HG02938 (cell line): ENCODE measurements at regions not wholly inside any gene's neighbourhood (a gene's known extent, or its start where the extent isn't known, plus 50 kb on each side); places are given as distances from the start of the nearest gene placed in this dataset.

Experiments
- ATAC-seq: cut with Tn5 transposase; IDR thresholded peaks from one replicate; pipeline ENCODE4 v1.9.1; 2021; ENCODE audit warnings: mild to moderate bottlenecking, moderate library complexity; ENCODE audit not compliant: unreplicated experiment

GRCh38 chr4:177687117-177687516 is 244.9 kb upstream of the AGA start:
- ATAC-seq: no peak

GRCh38 chr4:177692907-177693306 is 250.7 kb upstream of the AGA start:
- ATAC-seq: no peak

- no peak for ATAC-seq
Measured at GRCh38 chr4:177696438-177696966, 254.3 kb upstream of the AGA start.

GRCh38 chr4:177699365-177700213 is 257.4 kb upstream of the AGA start:
- ATAC-seq: no peak

GRCh38 chr4:177706916-177707315 is 264.7 kb upstream of the AGA start:
- ATAC-seq: no peak

GRCh38 chr4:177713454-177713853 is 271.2 kb upstream of the AGA start:
- no peak for ATAC-seq

GRCh38 chr4:177717407-177717806 is 275.2 kb upstream of the AGA start:
- no peak for ATAC-seq

GRCh38 chr4:177718514-177718913 is 276.3 kb upstream of the AGA start:
- no peak for ATAC-seq

GRCh38 chr4:177726111-177726510 is 283.9 kb upstream of the AGA start:
- ATAC-seq: no peak

- no peak for ATAC-seq
Measured at GRCh38 chr4:177728361-177729152, 286.3 kb upstream of the AGA start.

GRCh38 chr4:177729681-177730080 is 287.4 kb upstream of the AGA start:
- ATAC-seq: no peak

- no peak for ATAC-seq
Measured at GRCh38 chr4:177737387-177737940, 295.2 kb upstream of the AGA start.

- ATAC-seq: no peak
Measured at GRCh38 chr4:177740563-177740962, 298.3 kb upstream of the AGA start.

- ATAC-seq: no peak
Measured at GRCh38 chr4:177759729-177760128, 317.5 kb upstream of the AGA start.

GRCh38 chr4:177761692-177762091 is 319.5 kb upstream of the AGA start:
- ATAC-seq: no peak

- ATAC-seq: no peak
Measured at GRCh38 chr4:177769155-177769554, 326.9 kb upstream of the AGA start.

- no peak for ATAC-seq
Measured at GRCh38 chr4:177770776-177771175, 328.5 kb upstream of the AGA start.

GRCh38 chr4:177771645-177772044 is 329.4 kb upstream of the AGA start:
- no peak for ATAC-seq

GRCh38 chr4:177778623-177779022 is 336.4 kb upstream of the AGA start:
- peak; percentile 65 for ATAC-seq

- no peak for ATAC-seq
Measured at GRCh38 chr4:177785000-177785399, 342.8 kb upstream of the AGA start.

- ATAC-seq: no peak
Measured at GRCh38 chr4:177789610-177790009, 347.4 kb upstream of the AGA start.

GRCh38 chr4:177791188-177791587 is 349.0 kb upstream of the AGA start:
- no peak for ATAC-seq
